PC-9 (cell line): ENCODE measurements at regions not wholly inside any gene's neighbourhood (a gene's known extent, or its start where the extent isn't known, plus 50 kb on each side); places are given as distances from the start of the nearest gene placed in this dataset.

Experiments
- CTCF ChIP-seq: fragments of 200-600 bp; sonication (generic); conservative IDR thresholded peaks from 2 replicates; pipeline ENCODE4 v1.6.1; 2017; ENCODE audit warnings: mixed run types, antibody characterized with exemption, mild to moderate bottlenecking, moderate library complexity
- EZH2 ChIP-seq: fragments of 200-600 bp; sonication (generic); IDR thresholded peaks from 2 replicates; pipeline ENCODE4 v1.8.0; 2017; ENCODE audit warnings: antibody characterized with exemption, low read depth

DNA sequence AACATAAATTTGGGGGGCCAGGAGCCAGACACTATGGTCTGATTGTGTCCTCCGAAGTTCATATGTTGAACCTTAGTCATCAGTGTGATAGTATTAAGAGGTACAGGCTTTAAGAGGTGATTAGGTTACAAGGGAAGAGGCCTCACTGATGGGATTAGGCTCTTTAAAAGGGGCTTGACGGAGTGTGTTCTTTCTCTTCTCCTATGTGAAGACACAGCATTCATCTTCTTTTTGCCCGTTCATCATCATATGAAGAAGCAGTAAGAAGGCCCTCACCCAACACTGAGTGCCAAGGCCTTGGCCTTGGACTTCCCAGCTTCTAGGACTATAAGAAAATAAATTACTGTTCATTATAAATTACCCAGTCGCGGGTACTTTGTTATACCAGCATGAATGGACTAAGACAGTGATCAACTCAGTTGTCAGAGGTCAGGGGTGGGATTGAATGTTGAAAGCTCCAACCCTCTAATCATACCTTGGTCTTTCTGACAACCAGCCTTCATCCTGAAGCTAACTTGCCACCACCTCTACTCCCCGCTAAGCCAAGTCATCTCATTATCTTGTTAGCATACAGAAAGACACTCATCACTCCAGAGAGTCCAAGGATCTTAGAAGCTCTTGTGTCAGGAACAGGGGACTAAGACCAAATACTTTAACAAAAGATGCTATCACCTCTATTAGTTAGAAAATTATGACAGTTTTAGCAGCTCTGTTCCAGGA lies 543.4 kb upstream of the DIPK2B start:
- TF ChIP-seq CTCF (no peak), EZH2 (no peak)
